T follicular helper cell (primary cell): ENCODE measurements at regions not wholly inside any gene's neighbourhood (a gene's known extent, or its start where the extent isn't known, plus 50 kb on each side); places are given as distances from the start of the nearest gene placed in this dataset.
"Not testable (repeated sequence)": the region's sequence is repeated elsewhere in the genome, so short reads cannot be mapped to it uniquely, and the experiment has no call there.

Source experiments
- DNase-seq: peaks from one replicate; pipeline ENCODE4 v3.0.0-alpha.2; 2020; ENCODE audit warnings: low read depth

- DNase-seq = no peak
These were observed 443.9 kb downstream of the ZNF536 start for GRCh38 chr19:30815889-30816580.

- DNase-seq = no peak
These were observed 440.0 kb downstream of the ZNF536 start for GRCh38 chr19:30812099-30812678.

DNA sequence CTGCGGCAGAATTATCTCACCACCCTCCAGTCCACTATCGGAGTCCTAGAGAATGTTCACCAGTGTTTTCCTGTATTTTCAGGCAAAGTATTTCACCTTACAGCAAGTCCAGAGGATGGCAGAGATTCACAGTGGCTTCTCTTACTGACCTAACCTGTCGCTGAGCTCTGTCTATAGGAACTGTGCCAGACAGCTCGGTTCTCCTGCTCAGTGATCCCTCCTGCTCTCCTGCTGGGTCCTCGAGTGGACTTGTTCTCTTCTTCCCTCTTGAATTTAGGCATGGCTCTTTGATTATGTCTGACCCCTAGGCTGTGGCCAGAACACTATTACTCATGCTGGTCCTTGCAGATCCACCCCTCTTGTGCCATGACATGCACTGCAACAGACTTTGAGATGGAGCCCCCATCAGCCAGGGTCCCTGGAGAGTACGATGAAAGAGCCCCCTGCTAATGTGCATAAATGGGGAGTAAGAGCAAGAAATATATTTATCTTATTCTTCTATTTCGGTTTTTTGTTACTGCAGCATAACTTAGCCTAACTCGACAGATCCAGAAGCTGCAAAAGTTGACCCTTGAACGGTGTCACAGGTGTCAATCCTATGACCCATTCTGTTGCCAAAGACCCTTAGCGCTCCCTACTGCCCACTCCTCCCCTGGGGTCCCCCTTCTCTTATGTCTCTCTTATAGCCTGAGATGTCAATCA is 439.4 kb downstream of the ZNF536 start:
- no peak for DNase-seq

GRCh38 chr19:30810726-30811125 is 438.5 kb downstream of the ZNF536 start:
- no peak for DNase-seq

DNA sequence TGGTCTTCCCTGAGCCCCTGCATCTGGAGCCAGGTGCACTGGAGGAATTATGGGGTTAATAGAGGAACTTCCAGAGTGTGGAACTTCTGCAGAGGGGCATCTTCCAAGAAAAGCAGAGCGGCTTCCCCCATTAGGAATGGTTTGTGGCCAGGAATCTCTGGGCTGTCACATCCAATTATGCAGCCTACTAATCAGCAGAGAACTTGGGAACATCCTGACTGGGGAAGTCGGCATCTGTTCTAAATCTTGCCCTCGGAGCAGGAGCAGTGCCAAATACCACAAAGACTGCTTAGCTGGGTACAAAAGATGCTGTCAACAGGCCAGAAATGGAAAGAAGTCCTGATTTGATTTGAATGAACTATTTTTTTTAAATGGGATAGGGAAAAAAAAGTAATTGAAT is 435.1 kb downstream of the ZNF536 start:
- no peak for DNase-seq

- no peak for DNase-seq
These were observed 434.1 kb downstream of the ZNF536 start for GRCh38 chr19:30806311-30806710.

GRCh38 chr19:30804751-30805150 is 432.6 kb downstream of the ZNF536 start:
- no peak for DNase-seq

DNA sequence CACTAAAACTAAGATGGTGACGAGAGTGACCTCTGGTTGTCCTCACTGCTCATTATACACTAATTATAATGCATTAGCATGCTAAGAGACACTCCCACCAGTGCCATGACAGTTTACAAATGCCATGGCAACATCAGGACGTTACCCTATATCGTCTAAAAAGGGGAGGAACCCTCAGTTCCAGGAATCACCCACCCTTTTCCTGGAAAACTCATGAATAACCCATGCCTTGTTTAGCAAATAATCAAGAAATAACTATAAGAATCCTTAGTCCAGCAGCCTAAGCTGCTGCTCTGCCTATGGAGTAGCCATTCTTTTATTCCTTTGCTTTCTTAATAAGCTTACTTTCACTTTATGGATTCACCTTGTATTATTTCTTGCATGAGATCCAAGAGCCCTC is 432.1 kb downstream of the ZNF536 start:
- DNase-seq = not testable (repeated sequence)

GRCh38 chr19:30802424-30803013 is 430.3 kb downstream of the ZNF536 start:
- DNase-seq = no peak

GRCh38 chr19:30799865-30800755 is 427.9 kb downstream of the ZNF536 start:
- peak; percentile 1 for DNase-seq

DNA sequence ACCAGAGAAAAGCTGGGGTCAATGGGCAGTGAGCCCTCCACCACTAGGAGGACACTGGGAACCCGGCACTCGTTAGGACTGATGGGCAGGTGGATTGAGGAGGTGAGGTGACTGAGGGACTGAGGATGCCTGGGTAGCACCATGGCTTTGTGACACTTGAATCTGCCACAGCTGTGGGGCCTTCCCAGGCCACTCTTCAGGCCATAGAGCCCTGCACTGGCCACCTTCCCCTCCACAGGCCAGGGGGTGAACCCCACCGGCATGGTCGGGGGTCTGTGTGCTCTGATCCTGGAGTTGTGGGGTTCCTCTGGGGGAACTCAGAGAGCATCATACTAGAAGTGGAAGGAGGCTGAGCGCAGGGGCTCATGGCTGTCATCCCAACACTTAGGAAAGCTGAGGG is 423.5 kb downstream of the ZNF536 start:
- DNase-seq = no peak

GRCh38 chr19:30792561-30793505 is 420.6 kb downstream of the ZNF536 start:
- DNase-seq = no peak

DNA sequence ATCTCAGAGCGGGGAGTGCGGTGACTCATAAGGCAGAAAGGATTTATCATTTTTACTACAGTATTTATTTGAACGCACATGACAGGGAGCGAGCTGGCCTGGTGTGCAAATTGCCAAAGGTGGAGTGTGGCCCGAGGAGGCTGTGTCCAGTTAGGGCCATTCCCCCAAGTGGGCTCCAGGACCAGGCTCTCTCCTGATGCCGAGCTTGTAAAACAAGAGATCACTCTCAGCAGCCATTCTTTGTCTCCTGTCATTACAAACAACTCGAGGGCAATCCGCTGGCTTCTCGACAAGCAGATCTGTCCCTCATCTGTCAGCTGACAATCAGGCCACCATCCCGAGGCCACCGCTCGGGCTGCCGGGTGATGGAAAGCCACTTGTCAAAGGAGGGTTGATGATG is 418.9 kb downstream of the ZNF536 start:
- no peak for DNase-seq

GRCh38 chr19:30790056-30790680 is 418.0 kb downstream of the ZNF536 start:
- DNase-seq = no peak

- no peak for DNase-seq
These were observed 416.1 kb downstream of the ZNF536 start for GRCh38 chr19:30788105-30788765.

- DNase-seq = no peak
These were observed 413.4 kb downstream of the ZNF536 start for GRCh38 chr19:30785458-30786137.

- DNase-seq = peak; percentile 40
These were observed 412.8 kb downstream of the ZNF536 start for GRCh38 chr19:30784850-30785457.

DNA sequence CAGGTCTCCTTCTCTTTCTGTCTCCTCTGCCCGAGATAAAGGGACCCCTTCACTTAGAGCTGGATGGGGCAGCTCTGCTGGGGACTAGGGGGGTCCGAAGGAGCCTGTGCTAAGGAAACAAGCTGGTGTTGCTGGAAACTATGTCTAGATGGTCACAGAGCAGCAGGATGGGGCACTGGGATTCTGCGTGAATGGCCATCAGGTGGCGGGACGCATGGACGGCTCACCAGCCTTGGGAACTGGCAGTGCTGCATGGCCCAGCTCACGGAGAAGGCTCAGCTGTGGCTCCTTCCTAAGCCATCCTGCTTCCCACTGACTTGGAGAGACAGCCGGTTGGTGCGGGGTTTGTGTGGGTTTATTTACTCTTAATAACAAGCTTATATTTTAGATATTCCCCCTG is 411.8 kb downstream of the ZNF536 start:
- DNase-seq = no peak

DNA sequence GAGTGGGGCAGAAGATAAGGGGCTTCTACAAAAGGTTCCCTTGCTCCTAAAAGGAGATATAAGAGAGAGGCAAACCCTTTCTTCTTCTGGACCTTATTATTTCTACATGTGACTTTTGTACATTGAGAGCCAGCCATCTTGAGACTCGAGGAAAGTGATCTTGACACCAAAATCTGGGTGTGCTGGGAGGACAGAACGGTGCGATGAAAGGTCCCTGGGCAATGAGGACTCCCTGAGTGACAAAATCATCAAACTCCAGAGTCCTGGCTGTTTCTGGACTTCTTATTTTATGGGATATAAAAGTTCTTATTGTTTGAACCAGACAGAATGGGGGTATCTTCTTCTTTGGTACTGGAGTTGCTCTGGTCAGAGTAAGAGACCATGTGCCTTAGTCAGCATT is 411.0 kb downstream of the ZNF536 start:
- DNase-seq = no peak
